ENCODE measurements at regions not wholly inside any gene's neighbourhood (a gene's known extent, or its start where the extent isn't known, plus 50 kb on each side); places are given as distances from the start of the nearest gene placed in this dataset.

GRCh38 chr11:112837162-112837826 is 123.9 kb upstream of the NCAM1 start:
- FAIRE-seq (no peak), DNase-seq (ENCODE audit: low spot score) (no peak)

- DNase-seq (ENCODE audit: low spot score) (no peak), FAIRE-seq (no peak)
Measured at GRCh38 chr11:112839051-112839450, 122.2 kb upstream of the NCAM1 start.

GRCh38 chr11:112841729-112842128 is 119.5 kb upstream of the NCAM1 start:
- DNase-seq (ENCODE audit: low spot score) (no peak), FAIRE-seq (no peak)

- no peak for FAIRE-seq
- no peak for DNase-seq (ENCODE audit: low spot score)
Measured at GRCh38 chr11:112842151-112842550, 119.1 kb upstream of the NCAM1 start.

- FAIRE-seq (no peak), DNase-seq (ENCODE audit: low spot score) (no peak)
Measured at GRCh38 chr11:112844517-112844916, 116.7 kb upstream of the NCAM1 start.

GRCh38 chr11:112847568-112847967 is 113.7 kb upstream of the NCAM1 start:
- DNase-seq (ENCODE audit: low spot score) (no peak), FAIRE-seq (peak; percentile 50)

- no peak for FAIRE-seq
- DNase-seq (ENCODE audit: low spot score): no peak
Measured at GRCh38 chr11:112852143-112852866, 108.9 kb upstream of the NCAM1 start.

- DNase-seq (ENCODE audit: low spot score): no peak
- FAIRE-seq: no peak
Measured at GRCh38 chr11:112856133-112856532, 105.1 kb upstream of the NCAM1 start.

GRCh38 chr11:112856591-112856990 is 104.6 kb upstream of the NCAM1 start:
- FAIRE-seq: no peak
- DNase-seq (ENCODE audit: low spot score): no peak

GRCh38 chr11:112858289-112859023 is 102.8 kb upstream of the NCAM1 start:
- FAIRE-seq (no peak), DNase-seq (ENCODE audit: low spot score) (no peak)

GRCh38 chr11:112859787-112860186 is 101.4 kb upstream of the NCAM1 start:
- no peak for FAIRE-seq

GRCh38 chr11:112861356-112861755 is 99.9 kb upstream of the NCAM1 start:
- no peak for DNase-seq (ENCODE audit: low spot score)

More at GRCh38 chr11:112859787-112860186, 101.4 kb upstream of the NCAM1 start:
- no peak for DNase-seq (ENCODE audit: low spot score)

GRCh38 chr11:112863305-112863704 is 97.9 kb upstream of the NCAM1 start:
- no peak for FAIRE-seq
- DNase-seq (ENCODE audit: low spot score): no peak

More at GRCh38 chr11:112861356-112861755, 99.9 kb upstream of the NCAM1 start:
- no peak for FAIRE-seq

GRCh38 chr11:112864672-112865071 is 96.5 kb upstream of the NCAM1 start:
- DNase-seq (ENCODE audit: low spot score) (no peak), FAIRE-seq (no peak)

- DNase-seq (ENCODE audit: low spot score) (no peak), FAIRE-seq (no peak)
Measured at GRCh38 chr11:112871909-112872500, 89.2 kb upstream of the NCAM1 start.

- no peak for FAIRE-seq
Measured at GRCh38 chr11:112874980-112875379, 86.2 kb upstream of the NCAM1 start.

GRCh38 chr11:112877581-112877980 is 83.6 kb upstream of the NCAM1 start:
- FAIRE-seq (no peak), DNase-seq (ENCODE audit: low spot score) (no peak)

More at GRCh38 chr11:112874980-112875379, 86.2 kb upstream of the NCAM1 start:
- DNase-seq (ENCODE audit: low spot score): no peak

- FAIRE-seq: no peak
- DNase-seq (ENCODE audit: low spot score): no peak
Measured at GRCh38 chr11:112878033-112878601, 83.1 kb upstream of the NCAM1 start.

- no peak for DNase-seq (ENCODE audit: low spot score)
- FAIRE-seq: no peak
Measured at GRCh38 chr11:112880495-112880894, 80.7 kb upstream of the NCAM1 start.

- FAIRE-seq (peak; percentile 93), DNase-seq (ENCODE audit: low spot score) (peak; percentile 95)
Measured at GRCh38 chr11:112881461-112881860, 79.8 kb upstream of the NCAM1 start.
